Astrocyte (in vitro differentiated cells and primary cell): ENCODE measurements at regions not wholly inside any gene's neighbourhood (a gene's known extent, or its start where the extent isn't known, plus 50 kb on each side); places are given as distances from the start of the nearest gene placed in this dataset.

Experiments used
- EZH2 ChIP-seq: IDR thresholded peaks from 2 replicates; pipeline ENCODE4 v1.6.1; 2012; ENCODE audit warnings: mild to moderate bottlenecking, low read length, inconsistent platforms; ENCODE audit not compliant: insufficient read depth
- TF ChIP-seq, protein P1 (sequence below): IDR thresholded peaks from 2 replicates; pipeline ENCODE4 v1.5.1; 2011; ENCODE audit warnings: low read depth, mild to moderate bottlenecking, inconsistent platforms, low read length, moderate library complexity; ENCODE audit not compliant: insufficient read depth

DNA sequence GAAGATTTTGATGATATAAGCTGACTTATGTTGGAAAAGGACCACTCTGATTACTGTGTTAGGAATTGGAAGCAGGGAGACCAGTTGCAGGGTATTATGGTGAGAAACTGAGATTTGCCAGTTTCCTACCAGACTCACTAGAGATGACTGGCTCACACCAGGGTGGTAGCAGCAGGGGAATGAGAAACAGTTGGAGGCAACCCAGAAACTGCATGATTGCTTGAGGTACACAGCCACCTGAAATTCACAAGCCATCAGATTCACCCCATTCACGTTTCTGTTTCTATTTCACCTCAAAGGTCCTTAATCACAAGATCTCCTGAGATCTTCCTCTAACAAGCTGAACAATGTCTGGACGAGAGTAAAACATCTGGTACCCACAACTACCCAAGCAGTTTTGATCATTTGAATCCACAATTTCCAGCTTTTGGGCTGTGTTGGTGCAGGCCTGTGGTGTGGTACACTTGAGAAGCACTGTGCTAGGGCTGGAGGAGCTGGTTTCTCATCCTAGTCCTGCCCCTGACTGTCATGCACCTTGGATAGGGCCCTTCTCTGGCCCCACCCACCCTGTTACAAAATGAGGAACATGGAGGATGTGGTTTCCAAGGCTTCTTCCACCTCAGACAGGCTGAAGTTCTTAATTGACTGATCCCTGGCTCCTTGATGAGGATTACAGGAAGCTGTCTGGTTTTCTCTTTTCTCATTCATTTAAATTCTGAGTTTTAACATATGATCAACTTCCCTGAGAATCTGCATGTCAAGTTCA, 233.4 kb downstream of the INSC start:
- TF ChIP-seq, protein P1, sequence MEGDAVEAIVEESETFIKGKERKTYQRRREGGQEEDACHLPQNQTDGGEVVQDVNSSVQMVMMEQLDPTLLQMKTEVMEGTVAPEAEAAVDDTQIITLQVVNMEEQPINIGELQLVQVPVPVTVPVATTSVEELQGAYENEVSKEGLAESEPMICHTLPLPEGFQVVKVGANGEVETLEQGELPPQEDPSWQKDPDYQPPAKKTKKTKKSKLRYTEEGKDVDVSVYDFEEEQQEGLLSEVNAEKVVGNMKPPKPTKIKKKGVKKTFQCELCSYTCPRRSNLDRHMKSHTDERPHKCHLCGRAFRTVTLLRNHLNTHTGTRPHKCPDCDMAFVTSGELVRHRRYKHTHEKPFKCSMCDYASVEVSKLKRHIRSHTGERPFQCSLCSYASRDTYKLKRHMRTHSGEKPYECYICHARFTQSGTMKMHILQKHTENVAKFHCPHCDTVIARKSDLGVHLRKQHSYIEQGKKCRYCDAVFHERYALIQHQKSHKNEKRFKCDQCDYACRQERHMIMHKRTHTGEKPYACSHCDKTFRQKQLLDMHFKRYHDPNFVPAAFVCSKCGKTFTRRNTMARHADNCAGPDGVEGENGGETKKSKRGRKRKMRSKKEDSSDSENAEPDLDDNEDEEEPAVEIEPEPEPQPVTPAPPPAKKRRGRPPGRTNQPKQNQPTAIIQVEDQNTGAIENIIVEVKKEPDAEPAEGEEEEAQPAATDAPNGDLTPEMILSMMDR, result no peak
- TF ChIP-seq EZH2, result no peak
